GM21825 (cell line): ENCODE measurements at regions not wholly inside any gene's neighbourhood (a gene's known extent, or its start where the extent isn't known, plus 50 kb on each side); places are given as distances from the start of the nearest gene placed in this dataset.

ENCODE experiments used
- ATAC-seq: cut with Tn5 transposase; IDR thresholded peaks from one replicate; pipeline ENCODE4 v1.9.1; 2021; ENCODE audit warnings: mild to moderate bottlenecking, moderate library complexity; ENCODE audit not compliant: unreplicated experiment

- ATAC-seq: no peak
These were observed 621.7 kb upstream of the AGTR1 start for GRCh38 chr3:148075771-148076716.

GRCh38 chr3:148077318-148077923 lies 620.3 kb upstream of the AGTR1 start:
- no peak for ATAC-seq

- ATAC-seq: no peak
These were observed 619.7 kb upstream of the AGTR1 start for GRCh38 chr3:148077965-148078364.

GRCh38 chr3:148078658-148079057 lies 619.0 kb upstream of the AGTR1 start:
- no peak for ATAC-seq

- no peak for ATAC-seq
These were observed 618.3 kb upstream of the AGTR1 start for GRCh38 chr3:148079370-148079769.

GRCh38 chr3:148081926-148082325 lies 615.8 kb upstream of the AGTR1 start:
- no peak for ATAC-seq

GRCh38 chr3:148082506-148083280 lies 615.0 kb upstream of the AGTR1 start:
- no peak for ATAC-seq

GRCh38 chr3:148083526-148084182 lies 614.0 kb upstream of the AGTR1 start:
- ATAC-seq: no peak

- ATAC-seq: no peak
These were observed 612.8 kb upstream of the AGTR1 start for GRCh38 chr3:148084931-148085330.

- ATAC-seq: no peak
These were observed 609.9 kb upstream of the AGTR1 start for GRCh38 chr3:148087601-148088371.

GRCh38 chr3:148089171-148089570 lies 608.5 kb upstream of the AGTR1 start:
- no peak for ATAC-seq

- no peak for ATAC-seq
These were observed 607.5 kb upstream of the AGTR1 start for GRCh38 chr3:148090156-148090555.

GRCh38 chr3:148092624-148093347 lies 604.9 kb upstream of the AGTR1 start:
- no peak for ATAC-seq

- ATAC-seq: no peak
These were observed 604.0 kb upstream of the AGTR1 start for GRCh38 chr3:148093753-148094152.

GRCh38 chr3:148095962-148096361 lies 601.7 kb upstream of the AGTR1 start:
- no peak for ATAC-seq

GRCh38 chr3:148100476-148100875 lies 597.2 kb upstream of the AGTR1 start:
- ATAC-seq: no peak

GRCh38 chr3:148101061-148101460 lies 596.6 kb upstream of the AGTR1 start:
- ATAC-seq: no peak

- ATAC-seq: no peak
These were observed 595.5 kb upstream of the AGTR1 start for GRCh38 chr3:148102156-148102555.

GRCh38 chr3:148106062-148106461 lies 591.6 kb upstream of the AGTR1 start:
- ATAC-seq: no peak

GRCh38 chr3:148126956-148127355 lies 570.7 kb upstream of the AGTR1 start:
- ATAC-seq: no peak
